ENCODE measurements at regions not wholly inside any gene's neighbourhood (a gene's known extent, or its start where the extent isn't known, plus 50 kb on each side); places are given as distances from the start of the nearest gene placed in this dataset.

DNA sequence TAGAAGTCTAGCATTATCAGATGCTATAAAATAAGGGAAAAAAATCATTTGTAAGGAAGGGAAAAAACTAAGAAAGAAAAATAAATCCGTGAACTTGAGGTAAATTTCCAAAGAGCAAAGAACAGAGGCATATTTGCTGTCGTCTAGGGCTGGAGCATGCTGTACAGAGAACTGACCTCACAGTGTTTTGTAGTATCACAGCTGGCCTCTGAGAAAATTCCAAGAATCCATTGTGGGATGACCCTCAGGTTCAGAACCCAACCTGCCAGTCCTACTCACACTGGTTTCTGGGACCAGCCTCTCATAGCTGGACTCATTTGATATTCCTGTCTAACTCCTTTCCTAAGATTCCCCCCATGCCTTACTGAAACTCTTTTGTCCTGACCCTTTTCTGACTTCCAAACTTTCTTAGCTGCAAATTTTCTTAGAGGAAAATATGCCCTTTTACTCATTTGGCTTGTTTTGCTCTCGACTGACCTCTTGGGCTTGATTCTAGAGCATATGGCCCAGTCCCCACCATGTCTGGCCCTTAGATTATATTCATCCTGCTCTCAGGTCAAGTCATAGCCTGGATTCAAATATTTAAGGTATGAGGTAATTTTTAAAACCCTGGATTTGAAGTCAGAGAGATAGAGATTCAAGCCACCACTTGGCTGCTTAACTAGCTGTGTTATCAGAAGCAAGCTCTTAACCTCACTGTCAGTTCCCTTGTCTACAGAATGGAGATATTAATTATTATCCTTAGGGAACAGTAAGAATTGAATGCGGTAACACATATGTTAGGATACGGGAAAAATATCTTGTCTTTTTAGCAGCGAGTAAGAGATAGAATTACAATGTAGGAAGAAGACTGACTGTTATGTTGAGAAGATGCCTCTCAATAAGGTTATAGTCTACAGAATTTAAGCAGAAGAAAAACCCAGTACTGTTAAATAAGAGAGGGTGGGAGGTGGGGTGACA, 89.7 kb upstream of the KCNA4 start:
- H3K4me1 ChIP-seq (ENCODE audit: insufficient read depth): peaks cover 9% of the 10 kb centered on the region; the same call in 1 of the 2 replicates
- in situ Hi-C loops (cut with MboI): no loop called here
- H3K9me2 ChIP-seq (ENCODE audit: insufficient read depth): no peaks in the 10 kb centered on the region
- TF ChIP-seq EZH2 (IDR thresholded peaks at IDR 0.05; ENCODE audit: insufficient read depth, poor library complexity, severe bottlenecking) (no peak), EZH2phosphoT487 (IDR thresholded peaks at IDR 0.05; ENCODE audit: insufficient read depth, low read depth) (no peak)
- H3K36me3 ChIP-seq (ENCODE audit: low read depth): no peaks in the 10 kb centered on the region
- WGBS, 2 experiments (ENCODE audit: low coverage in 1 of 2, low lambda C conversion rate in 2 of 2, missing lambda C conversion rate in 2 of 2): 37 to 38% methylated on average over 6 of the region's 6 CpGs
- H3K9ac ChIP-seq: no peak overlapping the region
- H3K4me3 ChIP-seq: no peak overlapping the region
- no peak overlapping the region for H3K27ac ChIP-seq
- 0 out of 2 replicates have a peak, but pooled peaks cover 5% of the 10 kb centered on the region for H3F3A ChIP-seq (ENCODE audit: insufficient read depth)
- no peaks in the 10 kb centered on the region for H3K27me3 ChIP-seq (replicated peaks; ENCODE audit: insufficient read depth)
- H2AFZ ChIP-seq: no peak overlapping the region
- H3K9me3 ChIP-seq (ENCODE audit: low read depth): no peaks in the 10 kb centered on the region
- DNase-seq: no peak
- no peaks in the 10 kb centered on the region for H4K20me1 ChIP-seq (ENCODE audit: insufficient read depth)
- no peaks in the 10 kb centered on the region for H3K79me2 ChIP-seq (ENCODE audit: insufficient read depth)
- H3K4me2 ChIP-seq (ENCODE audit: unreplicated experiment): no peak overlapping the region

- Histone ChIP-seq H3K4me3 (no peak overlapping the region), H3K9me2 (ENCODE audit: insufficient read depth) (no peaks in the 10 kb centered on the region), H4K20me1 (ENCODE audit: insufficient read depth) (no peaks in the 10 kb centered on the region), H3K27me3 (replicated peaks; ENCODE audit: insufficient read depth) (no peaks in the 10 kb centered on the region), H3K79me2 (ENCODE audit: insufficient read depth) (no peaks in the 10 kb centered on the region), H2AFZ (no peak overlapping the region), H3K27ac (no peak overlapping the region), H3K36me3 (ENCODE audit: low read depth) (no peaks in the 10 kb centered on the region), H3K4me1 (ENCODE audit: insufficient read depth) (peaks cover 9% of the 10 kb centered on the region; the same call in 1 of the 2 replicates), H3F3A (ENCODE audit: insufficient read depth) (0 out of 2 replicates have a peak, but pooled peaks cover 5% of the 10 kb centered on the region), H3K4me2 (ENCODE audit: unreplicated experiment) (no peak overlapping the region), H3K9me3 (ENCODE audit: low read depth) (no peaks in the 10 kb centered on the region), H3K9ac (no peak overlapping the region)
- TF ChIP-seq EZH2phosphoT487 (IDR thresholded peaks at IDR 0.05; ENCODE audit: insufficient read depth, low read depth) (no peak), EZH2 (IDR thresholded peaks at IDR 0.05; ENCODE audit: insufficient read depth, poor library complexity, severe bottlenecking) (no peak)
- in situ Hi-C loops (cut with MboI): no loop called here
- peak; percentile 85 for DNase-seq
- WGBS, 2 experiments (ENCODE audit: low coverage in 1 of 2, low lambda C conversion rate in 2 of 2, missing lambda C conversion rate in 2 of 2): 0 to 2% methylated on average over 2 of the region's 2 CpGs
Observed at GRCh38 chr11:30107899-30108298, 91.1 kb upstream of the KCNA4 start.

DNA sequence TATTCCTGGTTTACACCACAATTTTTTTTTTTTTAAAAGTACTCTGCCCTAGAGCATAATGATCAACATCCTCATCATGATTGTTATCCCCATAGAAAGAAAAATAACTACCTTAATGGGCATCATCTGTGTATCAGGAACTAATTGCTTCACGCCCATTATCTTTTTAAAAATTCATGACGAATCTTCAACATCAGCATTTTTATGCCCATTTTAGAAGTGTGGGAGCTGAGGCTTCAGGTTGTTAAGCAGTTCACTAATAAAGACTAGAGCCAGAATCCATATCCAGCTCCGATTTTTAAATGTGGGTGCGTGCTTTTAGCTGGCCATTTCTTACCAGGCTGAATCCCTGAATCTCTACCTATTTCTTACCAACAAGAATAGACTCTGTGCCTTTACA, 92.9 kb upstream of the KCNA4 start:
- Histone ChIP-seq H3F3A (ENCODE audit: insufficient read depth) (0 out of 2 replicates have a peak, but pooled peaks cover 5% of the 10 kb centered on the region), H3K36me3 (ENCODE audit: low read depth) (no peaks in the 10 kb centered on the region), H3K4me3 (no peak overlapping the region), H3K27me3 (replicated peaks; ENCODE audit: insufficient read depth) (no peaks in the 10 kb centered on the region), H3K9ac (no peak overlapping the region), H3K79me2 (ENCODE audit: insufficient read depth) (no peaks in the 10 kb centered on the region), H4K20me1 (ENCODE audit: insufficient read depth) (no peaks in the 10 kb centered on the region), H3K27ac (no peak overlapping the region), H3K4me2 (ENCODE audit: unreplicated experiment) (no peak overlapping the region), H3K9me3 (ENCODE audit: low read depth) (no peaks in the 10 kb centered on the region), H3K4me1 (ENCODE audit: insufficient read depth) (peaks cover 9% of the 10 kb centered on the region; the same call in 1 of the 2 replicates), H3K9me2 (ENCODE audit: insufficient read depth) (no peaks in the 10 kb centered on the region), H2AFZ (no peak overlapping the region)
- in situ Hi-C loops (cut with MboI): no loop called here
- DNase-seq: no peak
- TF ChIP-seq EZH2phosphoT487 (IDR thresholded peaks at IDR 0.05; ENCODE audit: insufficient read depth, low read depth) (no peak), EZH2 (IDR thresholded peaks at IDR 0.05; ENCODE audit: insufficient read depth, poor library complexity, severe bottlenecking) (no peak)
- WGBS, 2 experiments (ENCODE audit: low coverage in 1 of 2, low lambda C conversion rate in 2 of 2, missing lambda C conversion rate in 2 of 2): 60 to 66% methylated on average over 4 of the region's 4 CpGs

GRCh38 chr11:30110691-30111090, 93.9 kb upstream of the KCNA4 start:
- H3K27ac ChIP-seq: no peak overlapping the region
- H3K79me2 ChIP-seq (ENCODE audit: insufficient read depth): no peaks in the 10 kb centered on the region
- DNase-seq: no peak
- peaks cover 9% of the 10 kb centered on the region; the same call in 1 of the 2 replicates for H3K4me1 ChIP-seq (ENCODE audit: insufficient read depth)
- no peak overlapping the region for H3K4me3 ChIP-seq
- TF ChIP-seq EZH2 (IDR thresholded peaks at IDR 0.05; ENCODE audit: insufficient read depth, poor library complexity, severe bottlenecking) (no peak), EZH2phosphoT487 (IDR thresholded peaks at IDR 0.05; ENCODE audit: insufficient read depth, low read depth) (no peak)
- H3F3A ChIP-seq (ENCODE audit: insufficient read depth): 0 out of 2 replicates have a peak, but pooled peaks cover 5% of the 10 kb centered on the region
- no peak overlapping the region for H3K9ac ChIP-seq
- no peaks in the 10 kb centered on the region for H3K9me2 ChIP-seq (ENCODE audit: insufficient read depth)
- no peaks in the 10 kb centered on the region for H3K9me3 ChIP-seq (ENCODE audit: low read depth)
- no peaks in the 10 kb centered on the region for H4K20me1 ChIP-seq (ENCODE audit: insufficient read depth)
- H3K36me3 ChIP-seq (ENCODE audit: low read depth): no peaks in the 10 kb centered on the region
- WGBS, 2 experiments (ENCODE audit: low coverage in 1 of 2, low lambda C conversion rate in 2 of 2, missing lambda C conversion rate in 2 of 2): 68 to 80% methylated on average over 3 of the region's 3 CpGs
- in situ Hi-C loops (cut with MboI): no loop called here
- no peaks in the 10 kb centered on the region for H3K27me3 ChIP-seq (replicated peaks; ENCODE audit: insufficient read depth)
- H2AFZ ChIP-seq: no peak overlapping the region
- H3K4me2 ChIP-seq (ENCODE audit: unreplicated experiment): no peak overlapping the region
